Liver (tissue), 8 donors: ENCODE measurements at regions not wholly inside any gene's neighbourhood (a gene's known extent, or its start where the extent isn't known, plus 50 kb on each side); places are given as distances from the start of the nearest gene placed in this dataset.

ENCODE experiments used
- DNase-seq: peaks from one replicate; pipeline ENCODE4 v3.0.0-alpha.2; 2017; ENCODE audit warnings: low spot score
- H3K27ac ChIP-seq, 2 donors: one replicate each; pipeline ENCODE4 v1.7.0; 2013; ENCODE audit warnings: inconsistent platforms in 2 of 2, low read length in 2 of 2, control low read depth in 1 of 2, low read depth in 1 of 2, mild to moderate bottlenecking in 1 of 2
- H3K27me3 ChIP-seq, 4 donors: one replicate each; pipeline versions ENCODE4 v1.6.1 to v1.7.0; 2013; ENCODE audit warnings: low read length in 3 of 4, inconsistent platforms in 1 of 4, mild to moderate bottlenecking in 1 of 4, moderate library complexity in 1 of 4; ENCODE audit not compliant: control insufficient read depth in 4 of 4, insufficient read depth in 4 of 4
- H3K36me3 ChIP-seq, 4 donors: one replicate each; pipeline versions ENCODE4 v1.6.1 to v1.7.0; 2013; ENCODE audit warnings: low read length in 3 of 4, mild to moderate bottlenecking in 3 of 4, low read depth in 1 of 4, moderate library complexity in 1 of 4; ENCODE audit not compliant: control insufficient read depth in 4 of 4, insufficient read depth in 3 of 4
- H3K4me1 ChIP-seq, 4 donors: one replicate each; pipeline versions ENCODE4 v1.6.1 to v1.7.0; 2013; ENCODE audit warnings: low read length in 3 of 4, mild to moderate bottlenecking in 3 of 4, moderate library complexity in 1 of 4; ENCODE audit not compliant: control insufficient read depth in 4 of 4, insufficient read depth in 4 of 4
- H3K4me3 ChIP-seq, 3 donors: one replicate each; pipeline versions ENCODE4 v1.6.1 to v1.7.0; 2013; ENCODE audit warnings: low read length in 3 of 3, control low read depth in 1 of 3, low read depth in 1 of 3, mild to moderate bottlenecking in 1 of 3
- H3K9ac ChIP-seq, 2 donors: one replicate each; pipeline ENCODE4 v1.7.0; 2013; ENCODE audit warnings: low read length in 2 of 2, mild to moderate bottlenecking in 2 of 2, moderate library complexity in 2 of 2, control low read depth in 1 of 2, low read depth in 1 of 2
- H3K9me3 ChIP-seq, 4 donors: one replicate each; pipeline versions ENCODE4 v1.6.1 to v1.7.0; 2013; ENCODE audit warnings: low read length in 3 of 4; ENCODE audit not compliant: control insufficient read depth in 4 of 4
- ATF3 ChIP-seq: IDR thresholded peaks from 2 replicates; pipeline ENCODE4 v1.6.1; 2016; ENCODE audit warnings: antibody characterized with exemption
- CTCF ChIP-seq: fragments of 150-350 bp; IDR thresholded peaks from 2 replicates; pipeline ENCODE4 v1.5.1; 2017; ENCODE audit warnings: improper control_type of control experiment, low read depth, low read length; ENCODE audit not compliant: missing input control
- EGR1 ChIP-seq, 2 donors: IDR thresholded peaks; 2 replicates each; pipeline ENCODE4 v1.6.1; 2016 to 2018; ENCODE audit warnings: antibody characterized with exemption in 2 of 2, low read depth in 2 of 2
- FOXA1 ChIP-seq: IDR thresholded peaks from 2 replicates; pipeline ENCODE4 v1.6.1; 2016; ENCODE audit warnings: antibody characterized with exemption
- FOXA2 ChIP-seq: IDR thresholded peaks from 2 replicates; pipeline ENCODE4 v1.6.1; 2016; ENCODE audit warnings: antibody characterized with exemption
- GABPA ChIP-seq, 2 donors: IDR thresholded peaks in 1 of 2; conservative IDR thresholded peaks in 1 of 2; 2 replicates each; pipeline ENCODE4 v1.6.1; 2016; ENCODE audit warnings: antibody characterized with exemption in 2 of 2, mild to moderate bottlenecking in 1 of 2, moderate library complexity in 1 of 2
- HNF4A ChIP-seq, 2 donors: conservative IDR thresholded peaks; 2 replicates each; pipeline ENCODE4 v1.6.1; 2016; ENCODE audit warnings: antibody characterized with exemption in 2 of 2, mild to moderate bottlenecking in 2 of 2
- HNF4G ChIP-seq: IDR thresholded peaks from 2 replicates; pipeline ENCODE4 v1.6.1; 2016; ENCODE audit warnings: antibody characterized with exemption
- JUND ChIP-seq, 2 donors: IDR thresholded peaks; 2 replicates each; pipeline ENCODE4 v1.6.1; 2016; ENCODE audit warnings: antibody characterized with exemption in 2 of 2
- MAX ChIP-seq: IDR thresholded peaks from 2 replicates; pipeline ENCODE4 v1.6.1; 2016; ENCODE audit warnings: antibody characterized with exemption
- NR2F2 ChIP-seq: IDR thresholded peaks from 2 replicates; pipeline ENCODE4 v1.6.1; 2016; ENCODE audit warnings: antibody characterized with exemption
- RAD21 ChIP-seq, 2 donors: IDR thresholded peaks; 2 replicates each; pipeline ENCODE4 v1.6.1; 2016; ENCODE audit warnings: antibody characterized with exemption in 2 of 2, mild to moderate bottlenecking in 2 of 2
- REST ChIP-seq: IDR thresholded peaks from 2 replicates; pipeline ENCODE4 v1.6.1; 2016; ENCODE audit warnings: antibody characterized with exemption, mild to moderate bottlenecking
- RXRA ChIP-seq, 2 donors: IDR thresholded peaks; 2 replicates each; pipeline ENCODE4 v1.6.1; 2017 to 2018; ENCODE audit warnings: antibody characterized with exemption in 2 of 2, mild to moderate bottlenecking in 1 of 2
- SP1 ChIP-seq: IDR thresholded peaks from 2 replicates; pipeline ENCODE4 v1.6.1; 2018; ENCODE audit warnings: antibody characterized with exemption, mild to moderate bottlenecking
- TAF1 ChIP-seq: conservative IDR thresholded peaks from 2 replicates; pipeline ENCODE4 v1.6.1; 2016; ENCODE audit warnings: antibody characterized with exemption, mild to moderate bottlenecking
- YY1 ChIP-seq: IDR thresholded peaks from 2 replicates; pipeline ENCODE4 v1.6.1; 2016; ENCODE audit warnings: antibody characterized with exemption, mild to moderate bottlenecking
- ZBTB33 ChIP-seq: IDR thresholded peaks from 2 replicates; pipeline ENCODE4 v1.6.1; 2016; ENCODE audit warnings: antibody characterized with exemption
- WGBS: extraction: QIAGEN DNeasy Blood & Tissue Kit; methylation state at CpG from one replicate; pipeline ENCODE4 v1.1.7; 2013; 5-methylcytosine and 5-hydroxymethylcytosine counted together
- donor health status: healthy.
- donor health status: healthy.
- donor health status: healthy.
- donor health status: healthy.
- donor health status: healthy.

GRCh38 chr5:56450766-56451165 lies 217.6 kb upstream of the ANKRD55 start (continued):
- no peak for TF ChIP-seq REST

GRCh38 chr5:56449071-56449640 lies 216.0 kb upstream of the ANKRD55 start:
- H3K9ac ChIP-seq = no peak overlapping the region
- TF ChIP-seq HNF4A (conservative IDR thresholded peaks at IDR 0.05) = no peak
- TF ChIP-seq RXRA (IDR thresholded peaks at IDR 0.05) = no peak
- no peak for TF ChIP-seq TAF1
- no peak for TF ChIP-seq JUND (IDR thresholded peaks at IDR 0.05)
- no peak for TF ChIP-seq REST
- no peak for TF ChIP-seq CTCF
- TF ChIP-seq ZBTB33 = no peak
- TF ChIP-seq MAX = no peak
- TF ChIP-seq FOXA1 = no peak
- no peak for TF ChIP-seq FOXA2
- no peak for TF ChIP-seq GABPA (IDR thresholded peaks at IDR 0.05 in 1 of 2, conservative IDR thresholded peaks at IDR 0.05 in 1 of 2)
- no peak for TF ChIP-seq ATF3
- no peak for TF ChIP-seq SP1
- no peak for TF ChIP-seq RAD21 (IDR thresholded peaks at IDR 0.05)
- no peak for TF ChIP-seq HNF4G
- TF ChIP-seq EGR1 (IDR thresholded peaks at IDR 0.05; ENCODE audit: low read depth in 2 of 2) = no peak
- TF ChIP-seq YY1 = no peak
- no peak for TF ChIP-seq NR2F2
- no peak for DNase-seq
- no peaks in the 10 kb centered on the region for H3K36me3 ChIP-seq
- no peaks in the 10 kb centered on the region for H3K27me3 ChIP-seq
- no peaks in the 10 kb centered on the region for H3K4me1 ChIP-seq
- no peak overlapping the region for H3K4me3 ChIP-seq
- no peak overlapping the region for H3K27ac ChIP-seq
- no peaks in the 10 kb centered on the region for H3K9me3 ChIP-seq
- WGBS = 91% methylated on average over 7 of the region's 7 CpGs
